Tibial nerve (tissue), 4 donors: ENCODE measurements at regions not wholly inside any gene's neighbourhood (a gene's known extent, or its start where the extent isn't known, plus 50 kb on each side); places are given as distances from the start of the nearest gene placed in this dataset.

ENCODE experiments used
- DNase-seq, 2 donors: peaks; one replicate each; pipeline ENCODE4 v3.0.0-alpha.2; 2019; ENCODE audit warnings: low spot score in 2 of 2
- H3K27ac ChIP-seq, 4 donors: fragments of 200-600 bp; sonication (generic) in 3 of 4; one replicate each; pipeline ENCODE4 v1.5.1; 2017 to 2019; ENCODE audit warnings: mild to moderate bottlenecking in 1 of 4
- H3K27me3 ChIP-seq, 2 donors: fragments of 200-600 bp; sonication (generic) in 1 of 2; one replicate each; pipeline versions ENCODE4 v1.5.1 to v1.6.0; 2017 to 2019
- H3K36me3 ChIP-seq, 3 donors: fragments of 200-600 bp; sonication (generic); one replicate each; pipeline ENCODE4 v1.5.1; 2018 to 2019
- H3K4me1 ChIP-seq, 4 donors: fragments of 200-600 bp; sonication (generic) in 3 of 4; one replicate each; pipeline ENCODE4 v1.5.1; 2017 to 2019
- H3K4me3 ChIP-seq, 4 donors: fragments of 200-600 bp; sonication (generic) in 3 of 4; one replicate each; pipeline ENCODE4 v1.5.1; 2017 to 2019; ENCODE audit warnings: mild to moderate bottlenecking in 1 of 4, moderate library complexity in 1 of 4
- H3K9me3 ChIP-seq, 4 donors: fragments of 200-600 bp; sonication (generic) in 3 of 4; one replicate each; pipeline ENCODE4 v1.5.1; 2017 to 2019
- CTCF ChIP-seq, 5 experiments: fragments of 200-600 bp in 3 of 5; fragments of 450-650 bp in 2 of 5; sonication (generic) in 3 of 5; IDR thresholded peaks; one replicate each; pipeline ENCODE4 v1.5.1; 2016 to 2019; ENCODE audit warnings: antibody characterized with exemption in 5 of 5, mild to moderate bottlenecking in 3 of 5, moderate library complexity in 2 of 5
- EP300 ChIP-seq, 2 donors: sonication (generic); formaldehyde crosslinking; IDR thresholded peaks; one replicate each; pipeline ENCODE4 v1.6.1; 2017; ENCODE audit warnings: antibody characterized with exemption in 2 of 2, mild to moderate bottlenecking in 1 of 2
- POLR2A ChIP-seq, 2 donors: fragments of 450-650 bp; IDR thresholded peaks; one replicate each; pipeline ENCODE4 v1.6.1; 2017; ENCODE audit warnings: antibody characterized with exemption in 2 of 2, mild to moderate bottlenecking in 2 of 2, moderate library complexity in 2 of 2
- WGBS, 2 donors: methylation state at CpG; one replicate each; pipeline ENCODE4 v1.1.5; 2018; 5-methylcytosine and 5-hydroxymethylcytosine counted together

GRCh38 chr5:158463938-158464337 is 605.0 kb upstream of the CLINT1 start:
- Histone ChIP-seq H3K27me3 (no peaks in the 10 kb centered on the region), H3K4me3 (no peak overlapping the region), H3K27ac (peak overlapping the region in 1 of 4 donors; percentile 46), H3K9me3 (no peaks in the 10 kb centered on the region), H3K4me1 (peaks cover 0 to 21% (median 3%) of the 10 kb centered on the region in 4 donors), H3K36me3 (no peaks in the 10 kb centered on the region)
- TF ChIP-seq EP300 (IDR thresholded peaks at IDR 0.05) = peak; percentile 63 to 93
- no peak for TF ChIP-seq POLR2A (IDR thresholded peaks at IDR 0.05)
- DNase-seq = peak; percentile 55 to 77
- 71 to 76% methylated on average over 4 of the region's 4 CpGs for WGBS, 2 donors

- TF ChIP-seq EP300 (IDR thresholded peaks at IDR 0.05) (no peak), CTCF (IDR thresholded peaks at IDR 0.05) (no peak)
- Histone ChIP-seq H3K27me3 (no peaks in the 10 kb centered on the region), H3K4me3 (no peak overlapping the region), H3K27ac (peak overlapping the region in 1 of 4 donors; percentile 11), H3K9me3 (no peaks in the 10 kb centered on the region), H3K36me3 (no peaks in the 10 kb centered on the region), H3K4me1 (peaks cover 0 to 21% (median 3%) of the 10 kb centered on the region in 4 donors)
- DNase-seq = no peak
- 49 to 57% methylated on average over 1 of the region's 1 CpG for WGBS, 2 donors
Measured at GRCh38 chr5:158463188-158463587, 604.2 kb upstream of the CLINT1 start.

- peaks cover 0 to 21% (median 3%) of the 10 kb centered on the region in 4 donors for H3K4me1 ChIP-seq
- no peaks in the 10 kb centered on the region for H3K27me3 ChIP-seq
- no peaks in the 10 kb centered on the region for H3K36me3 ChIP-seq
- no peak for TF ChIP-seq CTCF (IDR thresholded peaks at IDR 0.05)
- no peak for TF ChIP-seq EP300 (IDR thresholded peaks at IDR 0.05)
- TF ChIP-seq POLR2A (IDR thresholded peaks at IDR 0.05) = no peak
- 80% methylated on average over 9 of the region's 9 CpGs for WGBS, 2 donors
- DNase-seq = no peak
- peak overlapping the region in 1 of 4 donors; percentile 40 for H3K27ac ChIP-seq
- no peaks in the 10 kb centered on the region for H3K9me3 ChIP-seq
- no peak overlapping the region for H3K4me3 ChIP-seq
Measured at GRCh38 chr5:158462349-158463114, 603.6 kb upstream of the CLINT1 start.

- TF ChIP-seq CTCF (IDR thresholded peaks at IDR 0.05) (no peak), EP300 (IDR thresholded peaks at IDR 0.05) (peak in 1 of 2 donors; percentile 65), POLR2A (IDR thresholded peaks at IDR 0.05) (no peak)
- 52 to 73% methylated on average over 4 of the region's 4 CpGs for WGBS, 2 donors
- Histone ChIP-seq H3K4me3 (no peak overlapping the region), H3K27me3 (no peaks in the 10 kb centered on the region), H3K27ac (peak overlapping the region in 1 of 4 donors; percentile 1), H3K4me1 (peaks cover 0 to 21% (median 3%) of the 10 kb centered on the region in 4 donors), H3K9me3 (no peaks in the 10 kb centered on the region), H3K36me3 (no peaks in the 10 kb centered on the region)
- DNase-seq = peak; percentile 22 to 52
Measured at GRCh38 chr5:158461240-158461854, 602.4 kb upstream of the CLINT1 start.

GRCh38 chr5:158458086-158458485 is 599.1 kb upstream of the CLINT1 start:
- no peaks in the 10 kb centered on the region for H3K27me3 ChIP-seq
- no peak overlapping the region for H3K27ac ChIP-seq
- no peaks in the 10 kb centered on the region for H3K9me3 ChIP-seq
- no peak for DNase-seq
- peaks cover 0 to 16% (median 3%) of the 10 kb centered on the region in 4 donors for H3K4me1 ChIP-seq
- TF ChIP-seq EP300 (IDR thresholded peaks at IDR 0.05) (no peak), POLR2A (IDR thresholded peaks at IDR 0.05) (no peak), CTCF (IDR thresholded peaks at IDR 0.05) (no peak)
- 72 to 83% methylated on average over 2 of the region's 2 CpGs for WGBS, 2 donors
- no peak overlapping the region for H3K4me3 ChIP-seq
- H3K36me3 ChIP-seq = no peaks in the 10 kb centered on the region
